HG02884 (cell line): ENCODE measurements at regions not wholly inside any gene's neighbourhood (a gene's known extent, or its start where the extent isn't known, plus 50 kb on each side); places are given as distances from the start of the nearest gene placed in this dataset.

ENCODE experiments used
- ATAC-seq: cut with Tn5 transposase; IDR thresholded peaks from one replicate; pipeline ENCODE4 v1.9.1; 2021; ENCODE audit warnings: mild to moderate bottlenecking, moderate library complexity; ENCODE audit not compliant: unreplicated experiment

DNA sequence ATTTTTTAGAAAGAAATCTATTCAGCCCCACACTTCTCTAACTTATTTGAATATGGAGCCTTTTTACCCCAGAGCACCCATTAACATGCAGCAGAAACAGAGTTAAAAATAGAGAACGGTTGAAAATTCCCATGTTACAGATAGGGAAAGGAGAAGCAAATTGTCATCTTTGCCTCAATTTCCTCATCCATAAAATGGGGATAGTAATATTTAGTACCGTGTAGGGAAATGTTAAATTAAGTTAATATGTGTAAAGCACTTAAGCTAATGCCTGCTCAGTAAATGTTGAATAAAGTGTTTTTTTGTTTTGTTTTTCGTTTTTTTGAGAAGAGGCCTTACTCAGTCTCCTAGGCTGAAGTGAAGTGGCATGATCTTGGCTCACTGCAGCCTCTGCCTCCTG lies 50.3 kb downstream of the NAV1 start:
- ATAC-seq = no peak

GRCh38 chr1:201590474-201590873 lies 51.5 kb downstream of the NAV1 start:
- no peak for ATAC-seq

- no peak for ATAC-seq
Observed at GRCh38 chr1:201591348-201591747, 52.4 kb downstream of the NAV1 start.

GRCh38 chr1:201591981-201592380 lies 53.1 kb downstream of the NAV1 start:
- no peak for ATAC-seq

GRCh38 chr1:201593200-201593921 lies 54.4 kb downstream of the NAV1 start:
- no peak for ATAC-seq

GRCh38 chr1:201594575-201595245 lies 55.8 kb downstream of the NAV1 start:
- ATAC-seq = no peak

- ATAC-seq = no peak
Observed at GRCh38 chr1:201595381-201595780, 56.5 kb downstream of the NAV1 start.

DNA sequence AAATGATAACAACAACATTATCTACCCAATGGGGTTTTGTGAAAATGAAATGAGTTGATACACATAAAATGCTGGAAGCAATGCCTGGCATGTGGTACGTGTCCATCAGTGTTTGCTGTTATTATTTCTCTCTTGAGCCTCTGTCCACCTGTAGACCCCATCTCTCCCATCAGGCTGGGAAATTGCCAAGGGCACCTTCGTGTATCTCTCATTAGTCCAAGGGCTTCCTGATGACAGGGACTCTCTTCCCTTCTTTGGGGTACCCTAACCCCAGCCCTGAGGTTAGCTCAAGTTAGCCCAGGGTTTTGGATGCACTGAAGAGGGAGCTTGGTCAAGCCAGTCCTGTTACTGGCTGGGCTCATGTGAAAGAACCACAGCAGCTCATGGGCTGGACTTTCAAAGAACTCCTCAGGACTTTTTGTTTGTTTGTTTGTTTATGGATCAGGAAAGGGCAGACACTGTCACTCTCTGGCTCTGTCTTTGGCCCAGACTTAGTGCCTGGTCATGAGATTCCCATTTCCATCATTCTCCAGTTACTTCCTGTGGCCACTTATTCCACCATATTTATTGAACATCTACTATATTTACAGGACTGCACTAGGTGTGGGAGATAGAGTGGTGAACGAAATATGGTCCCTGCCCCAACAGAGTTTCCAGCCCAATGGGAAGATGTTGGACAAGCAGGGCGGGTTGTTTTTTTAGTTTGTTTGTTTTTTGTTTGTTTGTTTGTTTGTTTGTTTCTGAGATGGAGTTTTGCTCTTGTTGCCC lies 57.4 kb downstream of the NAV1 start:
- no peak for ATAC-seq

DNA sequence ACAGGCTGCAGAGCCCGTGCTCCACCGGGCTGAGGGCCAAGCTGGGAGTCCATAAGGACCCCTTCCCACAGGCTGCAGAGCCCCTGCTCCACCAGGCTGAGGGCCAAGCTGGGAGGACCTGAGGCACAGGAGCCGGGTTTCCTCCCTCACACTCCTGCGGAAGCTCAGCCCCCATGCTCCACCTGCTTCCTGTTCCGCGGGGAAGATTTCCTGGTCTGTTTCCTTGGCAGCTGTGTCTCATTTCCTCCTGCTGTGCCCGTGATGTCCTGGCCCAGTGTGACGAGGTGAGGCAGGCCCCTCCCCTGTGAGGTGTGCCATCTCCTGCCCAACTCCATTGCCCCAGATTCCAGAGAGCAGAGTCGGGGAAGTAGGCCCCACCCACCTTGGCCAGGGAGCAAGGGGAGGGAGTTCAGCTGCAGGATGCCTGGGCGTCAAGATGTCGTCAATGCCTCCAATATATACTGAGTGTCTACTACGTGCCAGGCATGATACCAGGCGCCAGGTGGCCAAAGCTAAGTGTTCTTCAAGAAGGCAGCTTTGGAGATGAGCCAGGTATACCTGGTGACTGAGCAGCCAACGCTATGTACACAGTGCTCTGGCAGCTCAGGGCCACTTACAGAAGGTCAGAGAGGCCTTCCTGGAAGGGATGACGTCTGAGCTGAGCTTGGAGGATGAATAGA lies 58.8 kb downstream of the NAV1 start:
- ATAC-seq = no peak

GRCh38 chr1:201598396-201598795 lies 59.5 kb downstream of the NAV1 start:
- ATAC-seq = no peak

DNA sequence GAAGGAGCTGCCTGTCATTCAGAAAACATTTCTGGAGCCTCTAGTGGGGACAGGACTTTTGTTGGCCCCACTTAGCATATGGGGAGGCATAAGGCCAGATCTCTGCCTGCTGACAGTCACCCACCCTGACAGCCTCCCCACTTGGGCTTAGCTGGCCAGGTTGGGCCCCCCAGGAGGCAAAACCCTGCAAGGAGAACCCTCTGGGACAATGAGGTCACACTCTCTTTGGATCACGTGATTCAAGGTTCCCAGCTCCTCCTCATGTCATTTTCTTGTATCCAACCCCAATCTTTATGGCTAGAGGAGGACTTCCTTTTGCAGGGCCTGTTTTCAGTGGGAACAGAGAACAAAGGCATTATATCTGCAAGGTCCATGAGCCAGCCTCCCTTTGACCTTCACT lies 60.0 kb downstream of the NAV1 start:
- no peak for ATAC-seq

GRCh38 chr1:201599548-201599947 lies 60.6 kb downstream of the NAV1 start:
- no peak for ATAC-seq

- ATAC-seq = no peak
Observed at GRCh38 chr1:201602413-201603265, 63.7 kb downstream of the NAV1 start.

DNA sequence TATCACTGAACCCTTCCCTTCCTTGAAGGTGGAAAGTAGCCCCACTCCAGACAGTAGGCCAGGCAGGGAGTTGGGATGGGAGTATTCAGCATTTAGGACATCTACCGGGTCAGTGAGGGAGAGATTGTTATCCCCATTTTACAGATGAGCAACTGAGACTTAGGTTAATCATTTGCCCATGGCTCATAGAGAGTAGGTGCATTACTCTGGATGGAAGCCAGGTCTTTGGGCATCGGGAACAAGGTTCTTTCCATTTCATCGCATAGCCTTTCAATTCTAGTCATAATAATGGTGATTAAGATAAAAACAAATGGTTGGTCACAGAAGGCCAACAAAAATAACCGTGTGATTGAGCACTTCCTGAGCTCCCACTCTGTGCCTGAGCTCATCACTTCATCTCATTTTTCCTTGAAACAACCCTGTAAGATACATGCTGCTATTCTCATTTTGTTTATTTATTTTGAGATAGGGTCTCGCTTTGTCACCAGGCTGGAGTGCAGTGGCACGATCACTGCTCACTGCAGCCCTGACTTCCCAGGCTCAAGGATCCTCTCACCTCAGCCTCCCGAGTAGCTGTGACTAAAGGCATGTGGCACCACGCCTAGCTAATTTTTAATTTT lies 64.8 kb downstream of the NAV1 start:
- no peak for ATAC-seq

DNA sequence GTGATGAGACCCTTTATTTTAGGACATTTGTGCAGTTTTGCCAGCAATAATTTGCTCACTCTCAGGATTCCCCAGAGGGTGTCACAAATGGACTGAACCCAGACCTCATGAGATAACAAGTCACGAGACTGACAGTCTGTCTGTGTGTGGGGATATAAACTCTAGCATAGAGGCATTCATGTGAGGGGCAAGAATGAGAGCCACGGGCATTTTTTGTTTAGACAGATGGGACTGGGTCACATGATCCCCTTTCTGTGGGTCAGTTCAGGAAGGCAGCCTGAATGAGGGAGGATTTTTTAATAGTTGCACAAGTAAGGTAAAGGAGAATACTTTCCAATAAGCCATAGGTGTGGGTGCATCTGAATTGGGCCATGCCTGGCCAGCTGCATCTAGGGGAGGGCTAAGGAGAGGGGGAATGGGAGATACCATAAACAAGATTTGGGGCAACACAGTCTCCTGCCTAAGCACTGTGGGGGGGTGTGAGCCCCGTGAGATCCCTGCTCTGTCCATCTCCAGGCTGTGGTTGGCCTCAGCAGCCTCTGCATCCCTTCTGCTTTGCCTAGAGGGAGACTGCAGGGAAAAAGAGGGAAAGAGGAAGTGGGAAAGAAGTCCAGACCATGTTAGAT lies 66.6 kb downstream of the NAV1 start:
- no peak for ATAC-seq

GRCh38 chr1:201606096-201606495 lies 67.2 kb downstream of the NAV1 start:
- ATAC-seq = no peak

DNA sequence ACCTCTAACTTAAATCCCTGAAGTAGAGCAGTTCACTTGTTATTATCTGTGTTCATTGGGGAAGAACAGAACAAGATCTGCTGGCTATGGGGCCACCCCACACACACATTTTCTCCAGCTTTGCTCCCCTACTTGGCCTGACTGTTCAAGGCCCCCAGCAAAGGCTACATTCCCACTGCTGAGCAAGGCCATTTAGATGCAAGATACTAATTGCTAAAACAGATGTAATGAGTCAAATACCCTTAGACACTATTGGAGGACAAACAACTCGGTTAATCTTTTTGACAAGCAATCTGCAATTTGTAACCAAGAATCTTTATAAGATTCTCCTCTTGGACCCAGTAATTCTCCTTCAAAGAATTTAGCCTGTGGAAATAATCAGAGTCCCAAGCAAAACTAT lies 67.7 kb downstream of the NAV1 start:
- no peak for ATAC-seq

DNA sequence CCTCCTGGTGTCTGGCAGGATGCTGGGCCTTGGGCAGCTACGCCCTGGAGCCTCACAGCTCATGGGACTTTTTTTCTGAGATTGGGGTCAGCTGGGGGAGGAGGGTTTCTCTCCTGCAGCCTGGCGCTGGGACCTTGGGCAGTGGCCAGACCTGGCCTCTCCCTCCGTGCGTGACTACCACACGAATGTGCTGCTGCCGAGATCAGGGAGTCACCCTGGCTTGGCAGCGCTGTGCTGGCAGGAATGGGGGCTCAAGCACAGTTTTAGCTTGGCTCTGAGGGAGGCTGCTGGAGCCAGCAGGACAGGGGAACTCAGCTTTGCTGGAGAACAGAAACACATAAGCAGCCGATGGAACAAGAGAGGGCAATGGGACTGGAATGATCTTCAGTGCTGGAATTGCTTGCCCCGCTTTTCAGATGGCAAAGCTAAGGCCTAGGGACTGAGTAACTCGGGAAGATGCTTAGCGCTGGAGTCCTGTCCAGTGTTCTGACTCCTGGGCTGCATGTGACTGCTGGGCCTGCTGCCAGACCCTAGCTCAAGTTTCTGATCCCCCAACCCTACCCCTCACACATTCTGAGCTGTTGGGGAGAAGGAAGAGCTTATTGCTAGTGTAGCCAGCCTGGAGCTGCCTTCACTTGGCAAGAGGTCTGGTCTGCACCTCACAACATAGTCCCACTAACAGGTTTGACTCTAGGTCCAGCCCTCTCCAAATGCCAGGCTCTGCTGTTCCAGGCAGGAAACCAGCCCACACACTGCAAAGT lies 69.9 kb downstream of the NAV1 start:
- no peak for ATAC-seq
